Panc1 (cell line): ENCODE measurements at regions not wholly inside any gene's neighbourhood (a gene's known extent, or its start where the extent isn't known, plus 50 kb on each side); places are given as distances from the start of the nearest gene placed in this dataset.

Experiments
- ATAC-seq: fragments of 200-7000 bp; cut with Tn5 transposase; 2 replicates; pipeline ENCODE4 v1.9.1; 2020; ENCODE audit warnings: mild to moderate bottlenecking, moderate library complexity
- BruUV-seq: library from RNA; stranded (reverse); fragments of 400-500 nt; replicated peaks from 2 replicates; lab custom pipeline; 2021; lab: Mats Ljungman, UMichigan
- CTCF ChIA-PET: fragments of 300-600 bp; sonication (Branson Sonifier 250); formaldehyde crosslinking; loops from one replicate; lab custom pipeline; 2022; ENCODE audit warnings: antibody characterized with exemption; lab: Charles Lee
- POLR2A ChIA-PET: fragments of 300-600 bp; sonication (Branson Sonifier 250); formaldehyde crosslinking; loops from one replicate; lab custom pipeline; 2022; ENCODE audit warnings: antibody characterized with exemption; lab: Charles Lee
- DNase-seq: peaks from one replicate; pipeline ENCODE4 v3.0.0-alpha.2; 2010; ENCODE audit warnings: low read depth, low spot score
- H3K27ac ChIP-seq: 2 replicates; pipeline ENCODE4 v1.5.1; 2011; ENCODE audit warnings: mild to moderate bottlenecking, low read length, inconsistent platforms
- H3K27me3 ChIP-seq: fragments of 200-500 bp; sonication (Bioruptor generic); 2 replicates; pipeline ENCODE4 v1.6.0; 2014; ENCODE audit warnings: low read length, inconsistent platforms; ENCODE audit not compliant: control insufficient read depth, insufficient read depth
- H3K36me3 ChIP-seq: fragments of 200-500 bp; sonication (Bioruptor generic); 2 replicates; pipeline ENCODE4 v1.5.1; 2014; ENCODE audit warnings: inconsistent platforms, mild to moderate bottlenecking, low read length, moderate library complexity; ENCODE audit not compliant: control insufficient read depth, insufficient read depth
- H3K4me1 ChIP-seq: 2 replicates; pipeline ENCODE4 v1.5.1; 2011; ENCODE audit warnings: inconsistent platforms, mild to moderate bottlenecking, low read length, moderate library complexity; ENCODE audit not compliant: control insufficient read depth, insufficient read depth
- H3K4me3 ChIP-seq, 2 experiments: 2 replicates each; pipeline ENCODE4 v1.5.1; 2011 to 2012; ENCODE audit warnings: low read depth in 2 of 2, low read length in 2 of 2, mild to moderate bottlenecking in 2 of 2, inconsistent platforms in 1 of 2, moderate library complexity in 1 of 2
- H3K9me3 ChIP-seq: fragments of 200-500 bp; sonication (Bioruptor generic); 2 replicates; pipeline ENCODE4 v1.5.1; 2014; ENCODE audit warnings: low read depth, mild to moderate bottlenecking, inconsistent platforms, low read length, moderate library complexity; ENCODE audit not compliant: control insufficient read depth, insufficient read depth
- CTCF ChIP-seq: fragments of 450-650 bp; IDR thresholded peaks from 2 replicates; pipeline ENCODE4 v1.5.1; 2017; ENCODE audit warnings: mild to moderate bottlenecking
- POLR2AphosphoS5 ChIP-seq: IDR thresholded peaks from 2 replicates; pipeline ENCODE4 v1.6.1; 2012; ENCODE audit warnings: mild to moderate bottlenecking, low read depth, low read length, moderate library complexity
- REST ChIP-seq, 2 experiments: IDR thresholded peaks; 2 replicates each; pipeline ENCODE4 v1.6.1; 2011 to 2012; ENCODE audit warnings: low read depth in 2 of 2, control low read depth in 1 of 2, low read length in 1 of 2, mild to moderate bottlenecking in 1 of 2, moderate library complexity in 1 of 2; ENCODE audit not compliant: insufficient read depth in 1 of 2
- SIN3A ChIP-seq: IDR thresholded peaks from 2 replicates; pipeline ENCODE4 v1.6.1; 2012; ENCODE audit warnings: low read depth, mild to moderate bottlenecking, low read length, moderate library complexity, borderline replicate concordance; ENCODE audit not compliant: insufficient read depth
- TCF7L2 ChIP-seq: IDR thresholded peaks from 2 replicates; pipeline ENCODE4 v1.6.1; 2011; ENCODE audit warnings: mild to moderate bottlenecking, low read depth, low read length, inconsistent platforms
- in situ Hi-C: cut with HindIII; loops from 2 replicates; pipeline ENCODE4 v1.10.0; 2016; ENCODE audit warnings: low sequenced_read_pairs, low pct_unique_long_range_greater_than_20kb
- intact Hi-C: fragments of 100-400 bp; cut with micrococcal nuclease; formaldehyde crosslinking; loops from one replicate; pipeline ENCODE4 v1.10.0; 2022; ENCODE audit not compliant: unreplicated experiment

- DNase-seq, result no peak
- Histone ChIP-seq H3K4me3 (no peak overlapping the region), H3K4me1 (no peaks in the 10 kb centered on the region), H3K36me3 (no peaks in the 10 kb centered on the region), H3K9me3 (no peaks in the 10 kb centered on the region), H3K27me3 (no peaks in the 10 kb centered on the region), H3K27ac (no peak overlapping the region)
- ChIA-PET CTCF (interaction anchor here (0.6 kb wide), 1 partner anchor 1249 kb away, joined by 8 read pairs; no protein-coding TSS in a partner anchor), POLR2A (no interaction called here)
- TF ChIP-seq CTCF, result no peak
- TF ChIP-seq SIN3A, result no peak
- TF ChIP-seq REST (IDR thresholded peaks at IDR 0.05; ENCODE audit: insufficient read depth in 1 of 2, low read depth in 2 of 2, low read length in 1 of 2), result no peak
- BruUV-seq, result no TSS peak
- ATAC-seq, result no peak
- intact Hi-C loops (no loop called here), in situ Hi-C loops (no loop called here)
These were observed 476.4 kb upstream of the HS3ST1 start for GRCh38 chr4:11904846-11905739.

GRCh38 chr4:11904117-11904535 lies 475.4 kb upstream of the HS3ST1 start:
- intact Hi-C loops (no loop called here), in situ Hi-C loops (no loop called here)
- Histone ChIP-seq H3K36me3 (no peaks in the 10 kb centered on the region), H3K9me3 (no peaks in the 10 kb centered on the region), H3K27me3 (no peaks in the 10 kb centered on the region), H3K27ac (no peak overlapping the region), H3K4me3 (no peak overlapping the region), H3K4me1 (no peaks in the 10 kb centered on the region)
- DNase-seq, result no peak
- TF ChIP-seq POLR2AphosphoS5 (no peak), REST (IDR thresholded peaks at IDR 0.05; ENCODE audit: insufficient read depth in 1 of 2, low read depth in 2 of 2, low read length in 1 of 2) (no peak), SIN3A (no peak), TCF7L2 (no peak)
- BruUV-seq, result no TSS peak
- ChIA-PET CTCF (no interaction called here), POLR2A (no interaction called here)
- no peak for ATAC-seq
